HG03097 (cell line): ENCODE measurements at regions not wholly inside any gene's neighbourhood (a gene's known extent, or its start where the extent isn't known, plus 50 kb on each side); places are given as distances from the start of the nearest gene placed in this dataset.
"Not testable (repeated sequence)": the region's sequence is repeated elsewhere in the genome, so short reads cannot be mapped to it uniquely, and the experiment has no call there.

ENCODE experiments used
- ATAC-seq: cut with Tn5 transposase; IDR thresholded peaks from one replicate; pipeline ENCODE4 v1.9.1; 2021; ENCODE audit not compliant: unreplicated experiment, low FRiP score

GRCh38 chr3:106421909-106422308 is 553.1 kb upstream of the CBLB start:
- ATAC-seq = no peak

- no peak for ATAC-seq
These were observed 554.8 kb upstream of the CBLB start for GRCh38 chr3:106423321-106424225.

GRCh38 chr3:106425026-106425425 is 556.2 kb upstream of the CBLB start:
- no peak for ATAC-seq

- ATAC-seq = no peak
These were observed 557.1 kb upstream of the CBLB start for GRCh38 chr3:106425916-106426315.

GRCh38 chr3:106428565-106428994 is 559.8 kb upstream of the CBLB start:
- no peak for ATAC-seq

- no peak for ATAC-seq
These were observed 562.9 kb upstream of the CBLB start for GRCh38 chr3:106431721-106432120.

GRCh38 chr3:106435899-106436453 is 567.2 kb upstream of the CBLB start:
- ATAC-seq = no peak

- no peak for ATAC-seq
These were observed 570.1 kb upstream of the CBLB start for GRCh38 chr3:106438887-106439286.

GRCh38 chr3:106440672-106441071 is 571.9 kb upstream of the CBLB start:
- no peak for ATAC-seq

- no peak for ATAC-seq
These were observed 577.5 kb upstream of the CBLB start for GRCh38 chr3:106446271-106446670.

GRCh38 chr3:106447723-106448301 is 579.0 kb upstream of the CBLB start:
- no peak for ATAC-seq

- not testable (repeated sequence) for ATAC-seq
These were observed 579.7 kb upstream of the CBLB start for GRCh38 chr3:106448372-106448966.

GRCh38 chr3:106452096-106452495 is 583.3 kb upstream of the CBLB start:
- ATAC-seq = no peak

- no peak for ATAC-seq
These were observed 585.7 kb upstream of the CBLB start for GRCh38 chr3:106454497-106454896.

- ATAC-seq = peak; percentile 99
These were observed 588.7 kb upstream of the CBLB start for GRCh38 chr3:106457281-106458180.

GRCh38 chr3:106458952-106459351 is 590.1 kb upstream of the CBLB start:
- ATAC-seq = no peak

- ATAC-seq = no peak
These were observed 598.1 kb upstream of the CBLB start for GRCh38 chr3:106466881-106467280.

- no peak for ATAC-seq
These were observed 605.0 kb upstream of the CBLB start for GRCh38 chr3:106473576-106474475.

- ATAC-seq = no peak
These were observed 613.6 kb upstream of the CBLB start for GRCh38 chr3:106482451-106482850.
